ENCODE measurements at regions not wholly inside any gene's neighbourhood (a gene's known extent, or its start where the extent isn't known, plus 50 kb on each side); places are given as distances from the start of the nearest gene placed in this dataset.

DNA sequence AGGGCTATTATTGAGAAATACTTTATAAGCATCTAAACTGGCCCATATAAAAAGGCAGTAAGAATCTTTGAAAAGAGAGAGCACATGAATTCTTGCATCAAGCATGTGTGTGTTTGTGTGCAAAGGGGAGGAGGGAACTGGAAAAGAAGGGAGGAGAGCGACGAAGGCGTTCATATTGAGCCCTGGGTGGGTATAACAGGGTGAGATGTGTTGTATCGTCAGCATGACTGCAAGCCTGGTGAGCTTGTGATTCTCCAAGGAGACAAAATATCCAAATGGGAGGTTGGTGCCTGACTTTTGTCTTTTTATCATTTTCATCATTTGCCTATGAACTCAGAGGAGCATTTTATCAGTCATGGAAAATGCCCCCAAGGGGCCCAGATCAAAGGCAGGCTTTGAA is 70.8 kb upstream of the PMFBP1 start:
- Mint-ChIP-seq H3K9me3 (ENCODE audit: unreplicated experiment) (no peaks in the 10 kb centered on the region), H3K36me3 (ENCODE audit: insufficient read depth, unreplicated experiment) (no peaks in the 10 kb centered on the region), H3K27ac (ENCODE audit: unreplicated experiment) (no peak overlapping the region), H3K4me3 (ENCODE audit: unreplicated experiment) (no peak overlapping the region), H3K27me3 (ENCODE audit: insufficient read depth, unreplicated experiment) (peaks cover 3% of the 10 kb centered on the region), H3K4me1 (ENCODE audit: low read depth, unreplicated experiment) (no peaks in the 10 kb centered on the region)
- Histone ChIP-seq H3K4me3 (ENCODE audit: low read depth, low read length) (no peak overlapping the region), H3K9me3 (no peaks in the 10 kb centered on the region), H3K4me1 (no peaks in the 10 kb centered on the region), H3K36me3 (ENCODE audit: control insufficient read depth, insufficient read depth, low read length) (no peaks in the 10 kb centered on the region), H3K27me3 (replicated peaks; ENCODE audit: control insufficient read depth, insufficient read depth, low read length) (no peaks in the 10 kb centered on the region)
- no peak for DNase-seq
- TF ChIP-seq CTCF (IDR thresholded peaks at IDR 0.05; ENCODE audit: insufficient read depth in 1 of 2, low read depth in 1 of 2, low read length in 1 of 2, severe bottlenecking in 1 of 2, unreplicated experiment in 1 of 2) = no peak
- ChIA-PET CTCF (interaction anchor here (2.1 kb wide), 1 partner anchor 224 kb away, joined by 23 read pairs; no protein-coding TSS in a partner anchor), POLR2A (no interaction called here)
- BruUV-seq (replicated peaks) = no TSS peak
- intact Hi-C loops (cut with micrococcal nuclease; ENCODE audit: unreplicated experiment) = loop anchor here (1.0 to 10.0 kb wide), 5 partner anchors 70 to 592 kb away; no protein-coding TSS in a partner anchor

- intact Hi-C loops (cut with micrococcal nuclease; ENCODE audit: unreplicated experiment) = loop anchor here (1.0 to 10.0 kb wide), 5 partner anchors 70 to 593 kb away; no protein-coding TSS in a partner anchor
- Histone ChIP-seq H3K9me3 (no peaks in the 10 kb centered on the region), H3K27me3 (replicated peaks; ENCODE audit: control insufficient read depth, insufficient read depth, low read length) (no peaks in the 10 kb centered on the region), H3K4me3 (ENCODE audit: low read depth, low read length) (no peak overlapping the region), H3K4me1 (no peaks in the 10 kb centered on the region), H3K36me3 (ENCODE audit: control insufficient read depth, insufficient read depth, low read length) (no peaks in the 10 kb centered on the region)
- ChIA-PET CTCF (interaction anchor here (1.0 to 2.1 kb wide), 2 partner anchors 117 to 225 kb away, joined by 3 to 23 read pairs; no protein-coding TSS in a partner anchor), POLR2A (no interaction called here)
- Mint-ChIP-seq H3K4me3 (ENCODE audit: unreplicated experiment) (no peak overlapping the region), H3K27me3 (ENCODE audit: insufficient read depth, unreplicated experiment) (peaks cover 3% of the 10 kb centered on the region), H3K36me3 (ENCODE audit: insufficient read depth, unreplicated experiment) (no peaks in the 10 kb centered on the region), H3K9me3 (ENCODE audit: unreplicated experiment) (no peaks in the 10 kb centered on the region), H3K4me1 (ENCODE audit: low read depth, unreplicated experiment) (no peaks in the 10 kb centered on the region), H3K27ac (ENCODE audit: unreplicated experiment) (no peak overlapping the region)
- no TSS peak for BruUV-seq (replicated peaks)
- DNase-seq = peak in 1 of 2 experiments; percentile 61
- TF ChIP-seq CTCF (IDR thresholded peaks at IDR 0.05; ENCODE audit: insufficient read depth in 1 of 2, low read depth in 1 of 2, low read length in 1 of 2, severe bottlenecking in 1 of 2, unreplicated experiment in 1 of 2) = peak; percentile 84 to 95
Observed at GRCh38 chr16:72241930-72242329, 70.0 kb upstream of the PMFBP1 start.

DNA sequence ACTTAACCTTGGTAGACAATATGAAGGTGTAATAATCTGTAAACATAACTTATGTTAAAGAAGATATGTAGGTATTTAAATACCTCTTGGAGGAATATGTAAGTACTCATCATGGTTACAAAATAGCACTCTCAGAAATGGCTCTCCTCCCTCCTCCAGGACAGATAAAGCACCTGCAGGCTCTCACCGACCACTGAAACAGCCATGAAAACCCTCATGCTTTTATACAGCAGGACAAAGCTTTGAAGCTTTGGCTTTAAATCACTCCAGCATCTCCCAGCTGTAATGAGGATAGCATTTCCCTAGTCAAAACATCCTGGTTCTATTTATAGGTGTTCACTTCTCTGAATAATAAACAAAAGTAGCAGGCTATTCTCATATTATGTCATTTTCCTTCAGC is 69.1 kb upstream of the PMFBP1 start:
- Mint-ChIP-seq H3K27ac (ENCODE audit: unreplicated experiment) (no peak overlapping the region), H3K27me3 (ENCODE audit: insufficient read depth, unreplicated experiment) (peaks cover 3% of the 10 kb centered on the region), H3K4me1 (ENCODE audit: low read depth, unreplicated experiment) (no peaks in the 10 kb centered on the region), H3K9me3 (ENCODE audit: unreplicated experiment) (no peaks in the 10 kb centered on the region), H3K36me3 (ENCODE audit: insufficient read depth, unreplicated experiment) (no peaks in the 10 kb centered on the region), H3K4me3 (ENCODE audit: unreplicated experiment) (no peak overlapping the region)
- Histone ChIP-seq H3K4me3 (ENCODE audit: low read depth, low read length) (no peak overlapping the region), H3K27me3 (replicated peaks; ENCODE audit: control insufficient read depth, insufficient read depth, low read length) (no peaks in the 10 kb centered on the region), H3K4me1 (no peaks in the 10 kb centered on the region), H3K9me3 (no peaks in the 10 kb centered on the region), H3K36me3 (ENCODE audit: control insufficient read depth, insufficient read depth, low read length) (no peaks in the 10 kb centered on the region)
- no peak for DNase-seq
- ChIA-PET CTCF (interaction anchor here (0.8 to 2.1 kb wide), 2 partner anchors 116 to 226 kb away, joined by 3 to 23 read pairs; no protein-coding TSS in a partner anchor), POLR2A (no interaction called here)
- TF ChIP-seq CTCF (IDR thresholded peaks at IDR 0.05; ENCODE audit: insufficient read depth in 1 of 2, low read depth in 1 of 2, low read length in 1 of 2, severe bottlenecking in 1 of 2, unreplicated experiment in 1 of 2) = no peak
- intact Hi-C loops (cut with micrococcal nuclease; ENCODE audit: unreplicated experiment) = loop anchor here (5.0 to 10.0 kb wide), 2 partner anchors 71 to 594 kb away; no protein-coding TSS in a partner anchor
- no TSS peak for BruUV-seq (replicated peaks)
